C4-2B (cell line): ENCODE measurements at regions not wholly inside any gene's neighbourhood (a gene's known extent, or its start where the extent isn't known, plus 50 kb on each side); places are given as distances from the start of the nearest gene placed in this dataset.

Source experiments
- H3K27ac ChIP-seq: fragments of 450-650 bp; 2 replicates; pipeline ENCODE4 v1.5.1; 2017
- ZFX ChIP-seq: fragments of 450-650 bp; IDR thresholded peaks from 2 replicates; pipeline ENCODE4 v1.6.1; 2017
- TF ChIP-seq, protein P1 (sequence below): fragments of 450-650 bp; conservative IDR thresholded peaks from 2 replicates; pipeline ENCODE4 v1.5.1; 2017; ENCODE audit warnings: mild to moderate bottlenecking

DNA sequence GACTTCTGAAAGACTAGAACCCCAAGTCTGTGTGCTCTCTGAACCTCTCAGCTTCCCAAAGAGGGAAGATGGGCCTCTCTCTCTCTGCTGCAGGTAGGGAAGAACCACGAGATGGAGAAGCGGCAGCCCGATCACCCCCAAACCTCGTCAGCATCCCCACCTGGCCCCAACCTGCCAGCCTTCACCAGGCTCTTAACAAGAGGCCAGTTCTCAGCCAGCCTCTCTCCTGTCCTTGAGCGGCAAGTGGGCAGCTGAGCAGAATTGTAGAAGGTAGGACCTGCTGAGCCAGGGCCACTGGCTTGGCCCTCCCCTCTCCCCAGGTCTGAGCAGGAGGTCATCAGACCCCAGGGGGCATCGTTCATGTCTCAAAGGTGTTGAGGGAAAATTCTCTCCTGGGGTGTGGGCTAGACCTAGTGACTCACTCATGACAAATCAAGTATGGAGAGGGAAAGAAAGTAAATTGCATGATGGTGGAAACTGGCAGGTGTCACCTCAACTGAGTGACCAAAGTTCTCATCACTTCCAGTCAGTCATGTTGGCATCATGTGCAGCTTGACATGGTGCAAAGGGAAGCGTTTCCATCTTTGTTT, 92.0 kb upstream of the GPR26 start:
- no peak overlapping the region for H3K27ac ChIP-seq
- no peak for TF ChIP-seq ZFX
- TF ChIP-seq, protein P1, sequence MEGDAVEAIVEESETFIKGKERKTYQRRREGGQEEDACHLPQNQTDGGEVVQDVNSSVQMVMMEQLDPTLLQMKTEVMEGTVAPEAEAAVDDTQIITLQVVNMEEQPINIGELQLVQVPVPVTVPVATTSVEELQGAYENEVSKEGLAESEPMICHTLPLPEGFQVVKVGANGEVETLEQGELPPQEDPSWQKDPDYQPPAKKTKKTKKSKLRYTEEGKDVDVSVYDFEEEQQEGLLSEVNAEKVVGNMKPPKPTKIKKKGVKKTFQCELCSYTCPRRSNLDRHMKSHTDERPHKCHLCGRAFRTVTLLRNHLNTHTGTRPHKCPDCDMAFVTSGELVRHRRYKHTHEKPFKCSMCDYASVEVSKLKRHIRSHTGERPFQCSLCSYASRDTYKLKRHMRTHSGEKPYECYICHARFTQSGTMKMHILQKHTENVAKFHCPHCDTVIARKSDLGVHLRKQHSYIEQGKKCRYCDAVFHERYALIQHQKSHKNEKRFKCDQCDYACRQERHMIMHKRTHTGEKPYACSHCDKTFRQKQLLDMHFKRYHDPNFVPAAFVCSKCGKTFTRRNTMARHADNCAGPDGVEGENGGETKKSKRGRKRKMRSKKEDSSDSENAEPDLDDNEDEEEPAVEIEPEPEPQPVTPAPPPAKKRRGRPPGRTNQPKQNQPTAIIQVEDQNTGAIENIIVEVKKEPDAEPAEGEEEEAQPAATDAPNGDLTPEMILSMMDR, result no peak

DNA sequence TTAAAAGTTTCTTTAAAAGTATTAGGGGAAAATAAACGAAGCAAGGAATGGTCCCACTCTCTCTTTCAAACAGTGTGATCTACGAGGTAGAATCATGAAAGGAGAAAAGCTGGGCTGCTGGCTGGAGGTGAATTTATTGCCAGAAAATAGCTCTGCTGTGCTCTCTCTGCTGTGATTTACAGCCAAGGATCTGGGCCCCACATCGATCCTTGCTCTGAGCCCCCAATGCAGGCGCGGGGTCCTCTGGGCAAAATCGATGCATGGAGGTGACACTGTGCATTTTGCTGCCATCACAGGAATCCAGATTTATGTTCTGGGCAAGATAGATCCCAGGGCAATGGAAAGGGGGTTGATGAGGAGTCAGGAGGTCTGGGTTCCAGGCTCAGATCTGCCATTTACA, 91.0 kb upstream of the GPR26 start:
- H3K27ac ChIP-seq, result no peak overlapping the region
- no peak for TF ChIP-seq ZFX
- TF ChIP-seq, protein P1, result no peak

DNA sequence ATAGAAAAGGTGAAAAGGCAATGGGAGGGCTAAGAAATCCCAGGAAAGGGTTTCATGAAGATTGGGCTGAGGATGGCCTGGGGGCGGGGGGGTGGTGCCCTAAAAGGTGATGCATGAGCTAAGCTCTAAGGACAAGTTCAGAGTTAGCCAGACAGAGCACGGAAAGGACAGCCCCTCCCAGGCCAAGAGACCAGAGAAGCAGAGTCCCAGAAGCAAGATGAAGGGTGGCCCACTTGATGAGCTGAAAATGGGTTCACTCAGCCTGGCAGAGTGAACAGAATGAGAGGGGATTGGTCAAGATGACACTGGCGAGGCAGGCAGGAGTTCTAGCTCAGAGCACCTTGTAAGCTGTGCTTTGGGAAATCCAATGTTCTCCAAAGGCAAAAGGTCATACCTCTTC, 89.4 kb upstream of the GPR26 start:
- no peak for TF ChIP-seq ZFX
- TF ChIP-seq, protein P1, result no peak
- H3K27ac ChIP-seq, result no peak overlapping the region

DNA sequence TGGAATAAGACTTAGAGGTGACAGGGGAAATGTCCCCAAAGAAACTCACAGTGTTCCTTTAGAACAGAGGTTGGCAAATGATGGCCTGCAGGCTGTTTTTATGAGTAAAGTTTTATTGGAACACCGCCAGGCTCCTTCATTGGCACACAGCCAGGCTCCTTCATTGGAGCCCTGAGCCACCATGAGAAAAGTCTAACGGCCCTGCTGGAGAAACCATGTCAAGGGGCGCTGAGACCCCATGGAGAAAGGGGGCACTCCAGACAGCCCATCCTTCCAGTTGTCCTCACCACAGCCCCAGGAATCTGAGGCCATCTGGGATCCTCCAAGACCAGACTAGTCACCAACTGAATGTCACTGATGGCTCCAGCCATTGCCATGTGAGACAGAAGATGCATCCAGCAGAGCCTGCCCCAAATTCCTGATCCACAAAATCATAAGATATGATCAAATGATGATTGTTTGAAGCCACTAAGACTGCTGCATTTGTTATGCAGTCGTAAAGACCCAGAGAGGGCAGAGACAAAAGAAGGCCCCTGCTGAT, 88.2 kb upstream of the GPR26 start:
- TF ChIP-seq, protein P1, result no peak
- no peak for TF ChIP-seq ZFX

DNA sequence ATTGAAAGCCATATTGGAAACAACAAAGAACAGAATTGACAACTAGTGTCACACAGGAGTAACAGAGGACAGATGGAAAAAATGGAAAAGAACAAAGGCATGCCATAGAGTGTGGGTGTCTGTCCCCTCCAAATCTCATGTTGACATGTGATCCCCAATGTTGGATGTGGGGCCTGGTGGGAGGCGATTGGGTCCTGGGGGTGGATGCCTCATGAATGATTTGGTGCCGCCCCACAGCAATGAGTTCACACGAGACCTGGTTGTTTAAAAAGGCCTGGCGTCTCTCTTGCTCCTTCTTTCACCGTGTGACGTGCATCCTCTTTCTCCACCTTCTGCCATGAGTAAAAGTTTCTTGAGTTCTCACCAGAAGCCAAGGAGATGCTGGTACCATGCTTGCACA, 87.4 kb upstream of the GPR26 start:
- TF ChIP-seq, protein P1, result no peak
- no peak for TF ChIP-seq ZFX
- no peak overlapping the region for H3K27ac ChIP-seq

More for the DNA sequence above, 88.2 kb upstream of the GPR26 start:
- H3K27ac ChIP-seq, result no peak overlapping the region

DNA sequence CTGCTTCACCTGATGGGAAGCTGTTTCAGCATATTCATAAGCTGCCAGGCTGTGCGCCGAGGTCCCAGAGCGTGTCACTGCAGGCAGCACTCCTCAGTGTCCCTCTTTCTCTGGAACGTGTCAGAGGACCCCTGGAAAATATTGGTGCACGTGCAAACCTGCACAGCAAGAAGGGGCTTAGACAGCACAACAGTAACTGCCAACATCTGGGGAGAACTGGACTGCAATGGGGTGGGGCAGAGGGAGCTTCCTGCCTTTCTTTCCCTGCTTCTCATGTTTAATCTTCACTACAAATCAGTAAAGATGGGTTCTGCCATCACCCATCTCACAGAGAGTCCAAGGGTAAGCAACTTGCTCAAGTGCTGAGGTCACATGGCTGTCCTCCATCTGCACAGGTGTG, 86.5 kb upstream of the GPR26 start:
- H3K27ac ChIP-seq, result no peak overlapping the region
- no peak for TF ChIP-seq ZFX
- TF ChIP-seq, protein P1, result no peak

DNA sequence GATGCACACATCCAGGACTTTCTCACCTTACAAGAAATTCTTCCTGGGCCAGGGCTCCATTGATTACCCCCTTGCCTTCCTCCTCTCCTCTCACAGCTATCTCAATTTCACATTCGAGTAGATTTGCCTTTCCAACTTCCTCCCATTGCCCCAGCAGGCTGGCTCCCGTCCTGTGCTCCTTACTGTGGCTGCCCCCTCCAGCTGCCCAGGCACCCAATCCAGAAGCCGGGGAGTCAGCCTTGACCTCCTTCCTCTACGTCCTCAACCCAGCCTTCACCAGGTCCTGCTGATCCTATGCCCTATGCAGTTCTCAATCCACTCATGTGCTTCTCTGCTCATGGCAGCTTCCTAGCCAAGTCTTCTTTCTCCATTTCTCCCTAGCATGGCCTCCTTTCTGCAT, 85.7 kb upstream of the GPR26 start:
- no peak for TF ChIP-seq ZFX
- TF ChIP-seq, protein P1, result no peak
- no peak overlapping the region for H3K27ac ChIP-seq
